HEK293 (cell line): ENCODE measurements at regions not wholly inside any gene's neighbourhood (a gene's known extent, or its start where the extent isn't known, plus 50 kb on each side); places are given as distances from the start of the nearest gene placed in this dataset.

Source experiments
- CTCF ChIA-PET: fragments of 350-600 bp; formaldehyde crosslinking; extraction: SDS; loops from one replicate; lab custom pipeline; 2021; ENCODE audit warnings: antibody characterized with exemption; lab: Yijun Ruan, JAX
- POLR2A ChIA-PET: fragments of 300-600 bp; formaldehyde crosslinking; extraction: SDS; loops from one replicate; lab custom pipeline; 2020; ENCODE audit warnings: antibody characterized with exemption, inconsistent platforms; lab: Yijun Ruan, JAX
- H3K27ac ChIP-seq: fragments of 200-500 bp; sonication (Bioruptor generic); 2 replicates; pipeline ENCODE4 v1.5.1; 2014; ENCODE audit warnings: low read depth, low read length, control low read depth, inconsistent platforms; ENCODE audit errors: extremely low read depth
- H3K36me3 ChIP-seq, 2 experiments: fragments of 200-500 bp in 1 of 2; sonication (Bioruptor generic) in 1 of 2; 1 replicate in 1 of 2; 2 replicates in 1 of 2; pipeline ENCODE4 v1.5.1; 2014 to 2017; ENCODE audit warnings: inconsistent platforms in 2 of 2, low read length in 2 of 2; ENCODE audit not compliant: control insufficient read depth in 2 of 2, insufficient read depth in 1 of 2
- H3K4me1 ChIP-seq: fragments of 200-500 bp; sonication (Bioruptor generic); 2 replicates; pipeline ENCODE4 v1.5.1; 2014; ENCODE audit warnings: mild to moderate bottlenecking, low read length, inconsistent platforms; ENCODE audit not compliant: control insufficient read depth, insufficient read depth
- H3K4me3 ChIP-seq: 2 replicates; pipeline ENCODE4 v1.5.1; 2011; ENCODE audit warnings: low read depth, mild to moderate bottlenecking, control low read depth, low read length, moderate library complexity
- H3K9me3 ChIP-seq: fragments of 200-500 bp; sonication (Bioruptor generic); 2 replicates; pipeline ENCODE4 v1.5.1; 2014; ENCODE audit warnings: low read depth, low read length, inconsistent platforms; ENCODE audit not compliant: control insufficient read depth, insufficient read depth
- AEBP2 ChIP-seq: fragments of 450-650 bp; formaldehyde crosslinking; IDR thresholded peaks from 2 replicates; pipeline ENCODE4 v1.5.1; 2016; ENCODE audit warnings: missing biosample characterization, missing genetic modification characterization, borderline replicate concordance
- BCL11B ChIP-seq: fragments of 450-650 bp; formaldehyde crosslinking; IDR thresholded peaks from 2 replicates; pipeline ENCODE4 v1.5.1; 2016; ENCODE audit warnings: low read depth, missing biosample characterization, missing genetic modification characterization
- EGR2 ChIP-seq: fragments of 450-650 bp; formaldehyde crosslinking; IDR thresholded peaks from 2 replicates; pipeline ENCODE4 v1.5.1; 2016; ENCODE audit warnings: low read depth, missing biosample characterization, missing genetic modification characterization
- GLI2 ChIP-seq: fragments of 450-650 bp; formaldehyde crosslinking; IDR thresholded peaks from 2 replicates; pipeline ENCODE4; 2017; ENCODE audit warnings: missing biosample characterization, missing genetic modification characterization, low read depth, borderline replicate concordance
- GLI4 ChIP-seq: fragments of 450-650 bp; formaldehyde crosslinking; IDR thresholded peaks from 2 replicates; pipeline ENCODE4 v1.5.1; 2016; ENCODE audit warnings: missing biosample characterization, missing genetic modification characterization
- HOXA7 ChIP-seq: sonication (generic); formaldehyde crosslinking; IDR thresholded peaks from 2 replicates; pipeline ENCODE4 v1.8.1; 2022; ENCODE audit warnings: missing genetic modification reagents, borderline replicate concordance
- HOXC10 ChIP-seq: sonication (generic); formaldehyde crosslinking; IDR thresholded peaks from 2 replicates; pipeline ENCODE4 v1.8.1; 2023; ENCODE audit warnings: mild to moderate bottlenecking, missing genetic modification reagents
- MZF1 ChIP-seq: fragments of 450-650 bp; formaldehyde crosslinking; IDR thresholded peaks from 2 replicates; pipeline ENCODE4 v1.5.1; 2017; ENCODE audit warnings: missing biosample characterization, missing genetic modification characterization, borderline replicate concordance
- OSR2 ChIP-seq: fragments of 450-650 bp; formaldehyde crosslinking; IDR thresholded peaks from 2 replicates; pipeline ENCODE4 v1.5.1; 2016; ENCODE audit warnings: missing biosample characterization, missing genetic modification characterization
- SP2 ChIP-seq: fragments of 450-650 bp; formaldehyde crosslinking; IDR thresholded peaks from 2 replicates; pipeline ENCODE4 v1.5.1; 2016; ENCODE audit warnings: missing biosample characterization, missing genetic modification characterization
- TRIM28 ChIP-seq: IDR thresholded peaks from 2 replicates; pipeline ENCODE4 v1.6.1; 2011; ENCODE audit warnings: low read length, control low read depth, borderline replicate concordance
- ZBTB8A ChIP-seq: fragments of 450-650 bp; formaldehyde crosslinking; IDR thresholded peaks from 2 replicates; pipeline ENCODE4 v1.5.1; 2016; ENCODE audit warnings: missing biosample characterization, missing genetic modification characterization
- ZNF155 ChIP-seq: fragments of 450-650 bp; formaldehyde crosslinking; IDR thresholded peaks from 2 replicates; pipeline ENCODE4 v1.5.1; 2016; ENCODE audit warnings: missing biosample characterization, missing genetic modification characterization
- ZNF221 ChIP-seq: fragments of 450-650 bp; formaldehyde crosslinking; IDR thresholded peaks from 2 replicates; pipeline ENCODE4 v1.5.1; 2017; ENCODE audit warnings: missing biosample characterization, missing genetic modification characterization, borderline replicate concordance
- ZNF223 ChIP-seq: fragments of 450-650 bp; formaldehyde crosslinking; IDR thresholded peaks from 2 replicates; pipeline ENCODE4 v1.5.1; 2016; ENCODE audit warnings: missing biosample characterization, missing genetic modification characterization
- ZNF248 ChIP-seq: fragments of 450-650 bp; formaldehyde crosslinking; IDR thresholded peaks from 2 replicates; pipeline ENCODE4 v1.5.1; 2017; ENCODE audit warnings: missing biosample characterization, missing genetic modification characterization
- ZNF292 ChIP-seq: fragments of 450-650 bp; formaldehyde crosslinking; IDR thresholded peaks from 2 replicates; pipeline ENCODE4 v1.5.1; 2016; ENCODE audit warnings: low read depth, missing biosample characterization, missing genetic modification characterization, borderline replicate concordance
- ZNF324 ChIP-seq: fragments of 450-650 bp; formaldehyde crosslinking; IDR thresholded peaks from 2 replicates; pipeline ENCODE4 v1.5.1; 2016; ENCODE audit warnings: missing biosample characterization, missing genetic modification characterization
- ZNF398 ChIP-seq: fragments of 450-650 bp; formaldehyde crosslinking; IDR thresholded peaks from 2 replicates; pipeline ENCODE4 v1.5.1; 2017; ENCODE audit warnings: missing biosample characterization, missing genetic modification characterization
- ZNF426 ChIP-seq: fragments of 450-650 bp; formaldehyde crosslinking; IDR thresholded peaks from 2 replicates; pipeline ENCODE4 v1.5.1; 2017; ENCODE audit warnings: missing biosample characterization, missing genetic modification characterization, mild to moderate bottlenecking, inconsistent platforms, moderate library complexity
- ZNF48 ChIP-seq: fragments of 450-650 bp; formaldehyde crosslinking; IDR thresholded peaks from 2 replicates; pipeline ENCODE4 v1.5.1; 2016; ENCODE audit warnings: missing biosample characterization, missing genetic modification characterization
- ZNF529 ChIP-seq: fragments of 450-650 bp; formaldehyde crosslinking; IDR thresholded peaks from 2 replicates; pipeline ENCODE4 v1.5.1; 2017; ENCODE audit warnings: missing genetic modification characterization, missing biosample characterization; ENCODE audit not compliant: insufficient replicate concordance
- ZNF544 ChIP-seq: fragments of 450-650 bp; formaldehyde crosslinking; IDR thresholded peaks from 2 replicates; pipeline ENCODE4 v1.5.0; 2017; ENCODE audit warnings: missing biosample characterization, missing genetic modification characterization
- ZNF548 ChIP-seq: fragments of 450-650 bp; formaldehyde crosslinking; IDR thresholded peaks from 2 replicates; pipeline ENCODE4 v1.5.1; 2016; ENCODE audit warnings: missing biosample characterization, missing genetic modification characterization
- ZNF600 ChIP-seq: fragments of 450-650 bp; formaldehyde crosslinking; IDR thresholded peaks from 2 replicates; pipeline ENCODE4 v1.5.1; 2016; ENCODE audit warnings: missing biosample characterization, missing genetic modification characterization
- ZNF610 ChIP-seq: fragments of 450-650 bp; formaldehyde crosslinking; IDR thresholded peaks from 2 replicates; pipeline ENCODE4 v1.5.1; 2016; ENCODE audit warnings: missing biosample characterization, missing genetic modification characterization, borderline replicate concordance
- ZNF768 ChIP-seq: fragments of 450-650 bp; formaldehyde crosslinking; IDR thresholded peaks from 2 replicates; pipeline ENCODE4 v1.5.1; 2018; ENCODE audit warnings: missing biosample characterization, mild to moderate bottlenecking, missing genetic modification characterization
- ZNF843 ChIP-seq: fragments of 450-650 bp; formaldehyde crosslinking; IDR thresholded peaks from 2 replicates; pipeline ENCODE4 v1.5.1; 2016; ENCODE audit warnings: missing biosample characterization, missing genetic modification characterization
- ZSCAN18 ChIP-seq: fragments of 450-650 bp; formaldehyde crosslinking; IDR thresholded peaks from 2 replicates; pipeline ENCODE4 v1.5.1; 2016; ENCODE audit warnings: missing biosample characterization, missing genetic modification characterization

- TF ChIP-seq ZNF548 (no peak), ZNF248 (tag by site-specific recombination) (no peak), OSR2 (tag by site-specific recombination) (no peak), AEBP2 (tag by site-specific recombination) (no peak), ZNF843 (tag by site-specific recombination) (no peak)
These were observed 262.4 kb downstream of the RND3 start (continued) for GRCh38 chr2:150225030-150225429.

- ChIA-PET CTCF (no interaction called here), POLR2A (no interaction called here)
- Histone ChIP-seq H3K27ac (no peak overlapping the region), H3K9me3 (no peaks in the 10 kb centered on the region), H3K36me3 (no peaks in the 10 kb centered on the region), H3K4me1 (no peaks in the 10 kb centered on the region; the same call in 1 of the 2 replicates), H3K4me3 (no peak overlapping the region)
- TF ChIP-seq SP2 (tag by site-specific recombination) (no peak), TRIM28 (no peak), HOXA7 (CRISPR knock-in tag) (no peak), MZF1 (tag by site-specific recombination) (no peak), GLI4 (tag by site-specific recombination) (no peak), BCL11B (tag by site-specific recombination) (no peak), ZNF426 (no peak), ZNF768 (tag by site-specific recombination) (no peak), ZNF324 (tag by site-specific recombination) (no peak), GLI2 (tag by site-specific recombination) (no peak), ZNF398 (tag by site-specific recombination) (no peak), ZNF221 (tag by site-specific recombination) (no peak), ZNF529 (tag by site-specific recombination) (no peak), ZBTB8A (tag by site-specific recombination) (no peak)
These were observed 263.1 kb downstream of the RND3 start for GRCh38 chr2:150224321-150224720.

GRCh38 chr2:150222942-150223341 is 264.5 kb downstream of the RND3 start:
- Histone ChIP-seq H3K9me3 (no peaks in the 10 kb centered on the region), H3K36me3 (no peaks in the 10 kb centered on the region), H3K4me3 (no peak overlapping the region), H3K27ac (no peak overlapping the region), H3K4me1 (no peaks in the 10 kb centered on the region)
- TF ChIP-seq ZNF155 (tag by site-specific recombination) (no peak), ZNF529 (tag by site-specific recombination) (no peak), ZNF48 (tag by site-specific recombination) (no peak), ZSCAN18 (tag by site-specific recombination) (no peak), ZBTB8A (tag by site-specific recombination) (no peak), HOXC10 (no peak), ZNF600 (tag by site-specific recombination) (no peak), ZNF223 (tag by site-specific recombination) (no peak), ZNF292 (tag by site-specific recombination) (no peak), EGR2 (no peak), ZNF610 (no peak), ZNF544 (no peak)
- ChIA-PET CTCF (no interaction called here), POLR2A (no interaction called here)
